DMS79 (cell line): ENCODE measurements at regions not wholly inside any gene's neighbourhood (a gene's known extent, or its start where the extent isn't known, plus 50 kb on each side); places are given as distances from the start of the nearest gene placed in this dataset.
"Not testable (repeated sequence)": the region's sequence is repeated elsewhere in the genome, so short reads cannot be mapped to it uniquely, and the experiment has no call there.

Experiments used
- DNase-seq: peaks from one replicate; lab custom pipeline; 2025; lab: John Stamatoyannopoulos, UW

- no peak for DNase-seq
Measured at GRCh38 chr6:167662075-167662880, 164.4 kb upstream of the AFDN start.

GRCh38 chr6:167662881-167663205, 163.9 kb upstream of the AFDN start:
- DNase-seq: no peak

- no peak for DNase-seq
Measured at GRCh38 chr6:167663316-167663715, 163.4 kb upstream of the AFDN start.

GRCh38 chr6:167663784-167664443, 162.8 kb upstream of the AFDN start:
- no peak for DNase-seq

GRCh38 chr6:167664678-167665660, 161.7 kb upstream of the AFDN start:
- no peak for DNase-seq

- DNase-seq: no peak
Measured at GRCh38 chr6:167665698-167666330, 160.9 kb upstream of the AFDN start.

GRCh38 chr6:167666571-167667203, 160.0 kb upstream of the AFDN start:
- DNase-seq: no peak

- no peak for DNase-seq
Measured at GRCh38 chr6:167667204-167668018, 159.3 kb upstream of the AFDN start.

- no peak for DNase-seq
Measured at GRCh38 chr6:167668019-167668753, 158.5 kb upstream of the AFDN start.

- no peak for DNase-seq
Measured at GRCh38 chr6:167668754-167669552, 157.8 kb upstream of the AFDN start.

GRCh38 chr6:167669553-167669849, 157.2 kb upstream of the AFDN start:
- DNase-seq: no peak

- DNase-seq: no peak
Measured at GRCh38 chr6:167669870-167670802, 156.6 kb upstream of the AFDN start.

- no peak for DNase-seq
Measured at GRCh38 chr6:167670938-167671338, 155.8 kb upstream of the AFDN start.

GRCh38 chr6:167671379-167671976, 155.2 kb upstream of the AFDN start:
- DNase-seq: not testable (repeated sequence)

- DNase-seq: no peak
Measured at GRCh38 chr6:167671977-167672687, 154.6 kb upstream of the AFDN start.

- DNase-seq: no peak
Measured at GRCh38 chr6:167672738-167673137, 154.0 kb upstream of the AFDN start.

- DNase-seq: no peak
Measured at GRCh38 chr6:167673946-167674345, 152.8 kb upstream of the AFDN start.
